ENCODE measurements at regions not wholly inside any gene's neighbourhood (a gene's known extent, or its start where the extent isn't known, plus 50 kb on each side); places are given as distances from the start of the nearest gene placed in this dataset.

DNA sequence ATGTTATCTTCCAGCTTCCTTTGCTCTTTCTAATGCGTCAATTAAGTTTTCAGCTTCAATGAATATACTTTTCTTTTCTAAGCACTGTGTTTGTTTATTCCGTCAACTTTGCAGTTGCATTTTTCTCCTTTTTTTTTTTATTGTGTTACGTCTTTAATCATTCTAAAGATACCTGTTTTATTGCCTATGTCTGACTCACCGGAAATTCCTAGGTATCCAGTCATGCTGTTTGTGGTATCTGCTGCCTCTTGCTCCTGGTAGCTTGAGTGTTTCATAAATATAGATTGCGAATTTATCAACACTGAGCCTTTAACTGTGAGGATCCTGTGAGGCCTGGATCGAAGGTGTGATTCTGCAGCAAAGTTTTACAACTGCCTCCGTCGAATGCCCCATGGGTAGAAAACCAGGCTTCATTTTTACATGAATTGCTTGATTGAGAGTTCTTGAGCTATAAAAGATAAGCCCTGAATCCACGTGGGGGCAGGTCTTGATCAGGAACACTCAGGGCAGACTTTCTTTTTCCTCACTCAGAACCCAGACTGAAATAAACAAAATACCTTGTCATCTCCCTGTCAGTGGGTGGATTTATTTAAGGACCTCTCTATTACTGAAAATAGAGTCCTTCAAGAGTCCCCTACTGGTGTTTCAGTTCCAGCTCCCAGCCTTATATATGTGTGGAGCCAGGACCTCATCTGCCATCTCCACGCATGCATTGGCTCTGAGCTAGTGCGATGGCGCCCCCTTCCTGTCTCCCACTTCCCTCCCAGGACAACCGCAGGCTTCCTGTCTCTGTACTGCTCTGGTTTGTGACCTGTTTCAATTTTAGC is 60.1 kb upstream of the LRRC1 start:
- Histone ChIP-seq H3K4me1 (no peaks in the 10 kb centered on the region), H3K27me3 (no peaks in the 10 kb centered on the region), H3K9me3 (no peaks in the 10 kb centered on the region), H3K27ac (peak overlapping the region in 3 of 4 donors; percentile 58 to 76 (median 60)), H3K4me3 (no peak overlapping the region), H3K36me3 (replicated peaks in 1 of 2; ENCODE audit: insufficient read depth in 1 of 2, low read depth in 2 of 2) (no peaks in the 10 kb centered on the region)
- TF ChIP-seq, protein P1, sequence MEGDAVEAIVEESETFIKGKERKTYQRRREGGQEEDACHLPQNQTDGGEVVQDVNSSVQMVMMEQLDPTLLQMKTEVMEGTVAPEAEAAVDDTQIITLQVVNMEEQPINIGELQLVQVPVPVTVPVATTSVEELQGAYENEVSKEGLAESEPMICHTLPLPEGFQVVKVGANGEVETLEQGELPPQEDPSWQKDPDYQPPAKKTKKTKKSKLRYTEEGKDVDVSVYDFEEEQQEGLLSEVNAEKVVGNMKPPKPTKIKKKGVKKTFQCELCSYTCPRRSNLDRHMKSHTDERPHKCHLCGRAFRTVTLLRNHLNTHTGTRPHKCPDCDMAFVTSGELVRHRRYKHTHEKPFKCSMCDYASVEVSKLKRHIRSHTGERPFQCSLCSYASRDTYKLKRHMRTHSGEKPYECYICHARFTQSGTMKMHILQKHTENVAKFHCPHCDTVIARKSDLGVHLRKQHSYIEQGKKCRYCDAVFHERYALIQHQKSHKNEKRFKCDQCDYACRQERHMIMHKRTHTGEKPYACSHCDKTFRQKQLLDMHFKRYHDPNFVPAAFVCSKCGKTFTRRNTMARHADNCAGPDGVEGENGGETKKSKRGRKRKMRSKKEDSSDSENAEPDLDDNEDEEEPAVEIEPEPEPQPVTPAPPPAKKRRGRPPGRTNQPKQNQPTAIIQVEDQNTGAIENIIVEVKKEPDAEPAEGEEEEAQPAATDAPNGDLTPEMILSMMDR (IDR thresholded peaks at IDR 0.05) = peak in 4 of 7 experiments; percentile 12 to 23 (median 15)
- TF ChIP-seq POLR2A (IDR thresholded peaks at IDR 0.05) = no peak
- ATAC-seq (peak; percentile 87), DNase-seq (peak; percentile 28 to 59 (median 41))
- intact Hi-C loops (cut with DNase I) = no loop called here
- 53 to 61% methylated on average over 13 of the region's 13 CpGs for WGBS, 2 donors

DNA sequence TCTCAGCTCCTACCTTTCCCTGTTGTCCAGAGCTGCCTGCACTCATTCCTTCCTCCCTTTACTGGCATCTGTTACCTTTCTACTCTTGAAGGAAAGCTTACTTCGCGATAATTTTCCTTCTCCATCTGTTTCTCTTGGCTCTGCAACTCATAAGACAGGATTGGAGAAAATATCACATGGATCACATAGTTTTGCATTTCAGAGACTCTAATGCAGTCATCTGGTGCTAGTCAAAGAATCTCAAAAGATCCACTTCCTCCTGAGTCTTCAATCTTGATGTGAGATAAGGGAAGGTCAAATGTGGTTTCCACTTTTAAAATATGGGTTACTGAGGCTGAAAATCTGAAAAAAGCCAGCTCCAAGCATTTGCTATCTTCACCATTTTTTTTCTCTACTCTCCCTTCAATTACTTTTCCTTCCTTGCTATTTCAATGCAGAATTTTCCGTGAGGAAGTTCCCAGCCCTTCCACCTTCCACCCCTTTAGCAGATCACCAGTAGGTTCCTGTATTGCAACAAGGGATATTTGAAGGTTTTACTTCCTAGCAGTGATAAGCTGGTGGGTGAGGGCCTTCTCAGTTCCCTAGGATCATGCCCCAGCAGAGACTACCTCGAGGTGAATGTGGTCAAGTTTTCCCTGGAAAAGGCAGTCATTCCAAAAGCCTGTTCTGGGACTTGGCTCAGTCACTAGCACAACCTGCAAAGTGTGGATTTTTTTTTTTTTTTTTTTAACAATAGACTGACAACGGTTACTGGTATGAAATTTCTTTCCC is 62.8 kb upstream of the LRRC1 start:
- intact Hi-C loops (cut with DNase I) = no loop called here
- no peak overlapping the region for H3K27ac ChIP-seq
- no peak for TF ChIP-seq POLR2A (IDR thresholded peaks at IDR 0.05)
- TF ChIP-seq, protein P1 (IDR thresholded peaks at IDR 0.05) = no peak
- no peak overlapping the region for H3K4me3 ChIP-seq
- H3K9me3 ChIP-seq = no peaks in the 10 kb centered on the region
- H3K36me3 ChIP-seq (replicated peaks in 1 of 2; ENCODE audit: insufficient read depth in 1 of 2, low read depth in 2 of 2) = no peaks in the 10 kb centered on the region
- WGBS, 2 donors = 70 to 74% methylated on average over 5 of the region's 5 CpGs
- H3K27me3 ChIP-seq = no peaks in the 10 kb centered on the region
- DNase-seq (no peak), ATAC-seq (no peak)
- H3K4me1 ChIP-seq = peaks cover 5% of the 10 kb centered on the region

DNA sequence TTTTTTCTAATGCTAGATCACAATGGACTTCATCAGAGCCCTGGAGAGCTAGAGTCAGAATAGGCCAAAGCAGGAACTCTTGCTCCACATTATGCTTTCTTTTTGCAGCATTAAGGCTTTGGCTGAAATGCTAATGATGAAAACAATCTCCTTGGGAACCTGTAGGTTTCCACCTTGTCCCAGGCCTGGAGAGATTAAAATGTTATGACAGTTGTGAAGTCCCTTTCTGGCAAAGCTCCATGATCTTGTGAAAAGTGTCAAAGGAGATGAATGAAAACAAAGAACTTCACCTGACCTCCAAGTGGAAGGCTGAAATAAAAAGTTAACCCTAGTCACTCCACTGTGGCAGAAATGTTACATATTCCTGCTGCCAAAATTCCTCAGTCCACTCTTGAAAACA is 64.0 kb upstream of the LRRC1 start:
- Histone ChIP-seq H3K27me3 (no peaks in the 10 kb centered on the region), H3K4me3 (no peak overlapping the region), H3K36me3 (replicated peaks in 1 of 2; ENCODE audit: insufficient read depth in 1 of 2, low read depth in 2 of 2) (no peaks in the 10 kb centered on the region), H3K4me1 (peaks cover 8% of the 10 kb centered on the region), H3K27ac (no peak overlapping the region), H3K9me3 (no peaks in the 10 kb centered on the region)
- ATAC-seq (no peak), DNase-seq (no peak)
- TF ChIP-seq, protein P1 (IDR thresholded peaks at IDR 0.05) = no peak
- no peak for TF ChIP-seq POLR2A (IDR thresholded peaks at IDR 0.05)
- intact Hi-C loops (cut with DNase I) = no loop called here

GRCh38 chr6:53728570-53729194 is 63.1 kb upstream of the KLHL31 start:
- intact Hi-C loops (cut with DNase I) = loop anchor here (10.0 kb wide), 1 partner anchor 234 kb away; no protein-coding TSS in a partner anchor
- Histone ChIP-seq H3K4me1 (peaks cover 11% of the 10 kb centered on the region), H3K36me3 (replicated peaks in 1 of 2; ENCODE audit: insufficient read depth in 1 of 2, low read depth in 2 of 2) (no peaks in the 10 kb centered on the region), H3K9me3 (no peaks in the 10 kb centered on the region), H3K27ac (no peak overlapping the region), H3K27me3 (no peaks in the 10 kb centered on the region), H3K4me3 (no peak overlapping the region)
- DNase-seq (peak; percentile 30 to 67 (median 48)), ATAC-seq (peak; percentile 63)
- WGBS, 2 donors = 21 to 31% methylated on average over 9 of the region's 9 CpGs
- TF ChIP-seq, protein P1 (IDR thresholded peaks at IDR 0.05) = peak; percentile 52 to 85 (median 69)
- no peak for TF ChIP-seq POLR2A (IDR thresholded peaks at IDR 0.05)
